H1 (cell line): ENCODE measurements at regions not wholly inside any gene's neighbourhood (a gene's known extent, or its start where the extent isn't known, plus 50 kb on each side); places are given as distances from the start of the nearest gene placed in this dataset.

Experiments used
- CTCF ChIA-PET: fragments of 300-600 bp; sonication (Branson Sonifier 250); formaldehyde crosslinking; loops from one replicate; lab custom pipeline; 2021; ENCODE audit not compliant: partially characterized antibody; lab: Charles Lee
- POLR2A ChIA-PET: fragments of 300-600 bp; sonication (Branson Sonifier 250); formaldehyde crosslinking; loops from one replicate; lab custom pipeline; 2021; ENCODE audit warnings: inconsistent platforms; ENCODE audit not compliant: partially characterized antibody; lab: Charles Lee
- DNase-seq, 2 experiments: peaks; one replicate each; pipeline versions ENCODE4 v3.0.0 to v3.0.0-alpha.2; 2010 to 2022; ENCODE audit warnings: low spot score in 2 of 2, low read depth in 1 of 2, mixed read lengths in 1 of 2
- FAIRE-seq: peaks from 2 replicates; lab custom pipeline; 2011; peaks lifted over from hg19 to GRCh38; lab: Jason Lieb, UNC
- H2AFZ ChIP-seq: 2 replicates; pipeline ENCODE4 v1.8.1; 2012; ENCODE audit warnings: low read length, inconsistent platforms
- H2AK5ac ChIP-seq: 2 replicates; pipeline ENCODE4 v1.6.1; 2013; ENCODE audit warnings: low read depth, low read length
- H2BK120ac ChIP-seq: replicated peaks from 2 replicates; pipeline ENCODE3; 2013; ENCODE audit warnings: low read depth, low read length, inconsistent platforms
- H2BK12ac ChIP-seq: 2 replicates; pipeline ENCODE4 v1.6.1; 2013; ENCODE audit warnings: low read depth, low read length
- H2BK15ac ChIP-seq: 2 replicates; pipeline ENCODE4 v1.6.1; 2013; ENCODE audit warnings: low read length
- H2BK20ac ChIP-seq: 2 replicates; pipeline ENCODE4 v1.6.1; 2013; ENCODE audit warnings: low read length
- H2BK5ac ChIP-seq: 2 replicates; pipeline ENCODE4 v1.6.1; 2013; ENCODE audit warnings: low read depth, low read length
- H3K14ac ChIP-seq: 2 replicates; pipeline ENCODE4 v1.6.1; 2013; ENCODE audit warnings: inconsistent platforms; ENCODE audit not compliant: insufficient read length
- H3K18ac ChIP-seq: 2 replicates; pipeline ENCODE4 v1.6.1; 2013; ENCODE audit warnings: low read length; ENCODE audit errors: extremely low read depth
- H3K23ac ChIP-seq: 2 replicates; pipeline ENCODE4 v1.6.1; 2013; ENCODE audit warnings: inconsistent platforms; ENCODE audit not compliant: insufficient read length
- H3K23me2 ChIP-seq: 2 replicates; pipeline ENCODE4 v1.6.1; 2013; ENCODE audit warnings: low read depth, low read length
- H3K27ac ChIP-seq: 2 replicates; pipeline ENCODE4 v1.6.1; 2011; ENCODE audit warnings: low read depth, low read length, inconsistent platforms
- H3K27me3 ChIP-seq, 4 experiments: replicated peaks in 1 of 4; 1 replicate in 1 of 4; 2 replicates in 3 of 4; pipeline versions ENCODE4 v1.6.1 to v1.8.1; 2011 to 2013; ENCODE audit warnings: low read length in 3 of 4, mild to moderate bottlenecking in 3 of 4, inconsistent platforms in 2 of 4, mixed read lengths in 2 of 4, moderate library complexity in 1 of 4; ENCODE audit not compliant: control insufficient read depth in 3 of 4, insufficient read depth in 3 of 4; ENCODE audit errors: extremely low read depth in 1 of 4
- H3K36me3 ChIP-seq, 4 experiments: 2 replicates each; pipeline versions ENCODE4 v1.6.1 to v1.8.1; 2011 to 2013; ENCODE audit warnings: mild to moderate bottlenecking in 4 of 4, low read length in 3 of 4, moderate library complexity in 2 of 4, control low read depth in 1 of 4, inconsistent platforms in 1 of 4; ENCODE audit not compliant: insufficient read depth in 4 of 4, control insufficient read depth in 2 of 4
- H3K4ac ChIP-seq: replicated peaks from 2 replicates; pipeline ENCODE3; 2013; ENCODE audit warnings: low read length, low read depth, mixed read lengths, inconsistent platforms; ENCODE audit not compliant: insufficient read length
- H3K4me1 ChIP-seq, 4 experiments: replicated peaks in 1 of 4; 1 replicate in 1 of 4; 2 replicates in 3 of 4; pipeline versions ENCODE4 v1.6.1 to v1.8.1; 2011 to 2013; ENCODE audit warnings: low read length in 3 of 4, inconsistent platforms in 2 of 4, mixed read lengths in 1 of 4; ENCODE audit not compliant: insufficient read depth in 4 of 4, control insufficient read depth in 3 of 4
- H3K4me2 ChIP-seq, 2 experiments: 2 replicates each; pipeline versions ENCODE4 v1.6.1 to v1.8.1; 2011 to 2013; ENCODE audit warnings: low read depth in 2 of 2, low read length in 2 of 2, control low read depth in 1 of 2, inconsistent platforms in 1 of 2, mild to moderate bottlenecking in 1 of 2; ENCODE audit not compliant: insufficient read depth in 1 of 2
- H3K4me3 ChIP-seq, 4 experiments: fragments of 200-600, 300-600 bp in 1 of 4; sonication (generic), shearing (Covaris generic), sonication (Bioruptor Twin) in 1 of 4; 2 replicates each; pipeline versions ENCODE4 v1.5.1 to v1.8.1; 2011 to 2016; ENCODE audit warnings: low read length in 4 of 4, low read depth in 3 of 4, control low read depth in 2 of 4, inconsistent platforms in 2 of 4, mild to moderate bottlenecking in 2 of 4, mixed read lengths in 1 of 4, moderate library complexity in 1 of 4; ENCODE audit not compliant: insufficient read depth in 2 of 4; ENCODE audit errors: extremely low read depth in 1 of 4
- H3K56ac ChIP-seq: replicated peaks from 2 replicates; pipeline ENCODE3; 2013; ENCODE audit warnings: low read depth, mild to moderate bottlenecking, mixed read lengths, low read length, inconsistent platforms; ENCODE audit not compliant: insufficient read length
- H3K79me1 ChIP-seq: 2 replicates; pipeline ENCODE4 v1.6.1; 2013; ENCODE audit warnings: low read depth, low read length, control low read depth
- H3K79me2 ChIP-seq, 2 experiments: 2 replicates each; pipeline versions ENCODE4 v1.6.1 to v1.8.1; 2012 to 2013; ENCODE audit warnings: low read length in 2 of 2, mild to moderate bottlenecking in 2 of 2, inconsistent platforms in 1 of 2; ENCODE audit not compliant: insufficient read depth in 2 of 2, control insufficient read depth in 1 of 2
- H3K9ac ChIP-seq, 4 experiments: replicated peaks in 1 of 4; 1 replicate in 1 of 4; 2 replicates in 3 of 4; pipeline versions ENCODE4 v1.6.1 to v1.8.1; 2011 to 2013; ENCODE audit warnings: low read depth in 3 of 4, low read length in 3 of 4, control low read depth in 2 of 4, mild to moderate bottlenecking in 2 of 4, moderate library complexity in 2 of 4, inconsistent platforms in 1 of 4; ENCODE audit errors: extremely low read depth in 1 of 4
- H3K9me3 ChIP-seq, 2 experiments: 2 replicates each; pipeline versions ENCODE4 v1.6.1 to v1.8.1; 2012 to 2013; ENCODE audit warnings: mild to moderate bottlenecking in 2 of 2, moderate library complexity in 2 of 2, control low read depth in 1 of 2, inconsistent platforms in 1 of 2, low read depth in 1 of 2, low read length in 1 of 2, mixed read lengths in 1 of 2; ENCODE audit not compliant: insufficient read depth in 2 of 2
- H4K20me1 ChIP-seq, 2 experiments: replicated peaks in 1 of 2; 2 replicates each; pipeline versions ENCODE3 to v1.8.1; 2011 to 2013; ENCODE audit warnings: inconsistent platforms in 2 of 2, low read length in 2 of 2, mild to moderate bottlenecking in 1 of 2; ENCODE audit not compliant: insufficient read depth in 2 of 2, control insufficient read depth in 1 of 2
- H4K5ac ChIP-seq: 2 replicates; pipeline ENCODE4 v1.6.1; 2013; ENCODE audit warnings: low read length, low read depth, mixed read lengths, inconsistent platforms; ENCODE audit not compliant: insufficient read length
- H4K8ac ChIP-seq: 2 replicates; pipeline ENCODE4 v1.8.0; 2013; ENCODE audit warnings: mild to moderate bottlenecking, moderate library complexity, low read length, inconsistent platforms; ENCODE audit not compliant: insufficient read depth; ENCODE audit errors: extremely low read depth
- H4K91ac ChIP-seq: replicated peaks from 2 replicates; pipeline ENCODE3; 2013; ENCODE audit warnings: low read length, mixed read lengths, inconsistent platforms; ENCODE audit not compliant: insufficient read length
- ATF2 ChIP-seq: IDR thresholded peaks from 2 replicates; pipeline ENCODE4 v1.6.1; 2012; ENCODE audit warnings: low read length, inconsistent platforms
- GABPA ChIP-seq: IDR thresholded peaks from 2 replicates; pipeline ENCODE4 v1.6.1; 2011; ENCODE audit warnings: mild to moderate bottlenecking, low read length, moderate library complexity, borderline replicate concordance; ENCODE audit not compliant: insufficient read depth
- KDM5A ChIP-seq: fragments of 200-600 bp; IDR thresholded peaks from 2 replicates; pipeline ENCODE4 v1.7.1; 2012; ENCODE audit warnings: mild to moderate bottlenecking, low read length, inconsistent platforms, mixed read lengths
- NRF1 ChIP-seq: IDR thresholded peaks from 2 replicates; pipeline ENCODE4 v1.6.1; 2011; ENCODE audit warnings: mild to moderate bottlenecking, low read depth, low read length, improper control_type of control experiment
- RFX5 ChIP-seq: IDR thresholded peaks from 2 replicates; pipeline ENCODE4 v1.6.1; 2011; ENCODE audit warnings: low read depth, low read length, improper control_type of control experiment, borderline replicate concordance
- RNF2 ChIP-seq: fragments of 200-900, 300-1000 bp; sonication (generic); IDR thresholded peaks from 2 replicates; pipeline ENCODE4 v1.7.1; 2016; ENCODE audit warnings: borderline replicate concordance, low read depth, mild to moderate bottlenecking, antibody characterized with exemption, low read length; ENCODE audit not compliant: poor library complexity, severe bottlenecking; ENCODE audit errors: missing control alignments
- SAP30 ChIP-seq: fragments of 300-600 bp; sonication (generic); IDR thresholded peaks from 2 replicates; pipeline ENCODE4 v1.7.1; 2012; ENCODE audit warnings: low read length, moderate library complexity, mild to moderate bottlenecking, inconsistent platforms; ENCODE audit not compliant: insufficient read depth, insufficient replicate concordance
- WGBS, 2 experiments: shearing (Covaris generic) in 1 of 2; methylation state at CpG; one replicate each; pipeline versions ENCODE4 v1.1.6 to v1.1.7; 2013 to 2015; ENCODE audit warnings: low lambda C conversion rate in 2 of 2, mixed read lengths in 2 of 2, inconsistent platforms in 1 of 2, low coverage in 1 of 2, missing lambda C conversion rate in 1 of 2; ENCODE audit not compliant: insufficient replicate concordance in 2 of 2, insufficient coverage in 1 of 2, insufficient read length in 1 of 2; ENCODE audit errors: extremely low coverage in 1 of 2, missing lambda C conversion rate in 1 of 2; 5-methylcytosine and 5-hydroxymethylcytosine counted together

- H3K4me1 ChIP-seq = no peaks in the 10 kb centered on the region
- no peak for FAIRE-seq
- no peak overlapping the region for H3K4me2 ChIP-seq
- no peak overlapping the region for H4K8ac ChIP-seq
- H2AFZ ChIP-seq = no peak overlapping the region
- POLR2A ChIA-PET = no interaction called here
- H3K23me2 ChIP-seq = no peaks in the 10 kb centered on the region
- no peak overlapping the region for H2BK120ac ChIP-seq
- no peak overlapping the region for H2BK15ac ChIP-seq
- no peaks in the 10 kb centered on the region for H3K79me2 ChIP-seq
- no peak overlapping the region for H2AK5ac ChIP-seq
- no peak overlapping the region for H2BK12ac ChIP-seq
- H4K5ac ChIP-seq = no peak overlapping the region
- no peak overlapping the region for H3K4ac ChIP-seq
- no peak for DNase-seq
- no peak overlapping the region for H2BK20ac ChIP-seq
- H3K56ac ChIP-seq = no peak overlapping the region
- H3K27me3 ChIP-seq = no peaks in the 10 kb centered on the region
- H3K14ac ChIP-seq = no peak overlapping the region
- H3K18ac ChIP-seq = no peak overlapping the region
- H3K27ac ChIP-seq = no peak overlapping the region
- no peaks in the 10 kb centered on the region for H3K36me3 ChIP-seq
- 92% methylated on average over 2 of the region's 2 CpGs; no CpG with 5 or more reads in 1 of the 2 experiments for WGBS, 2 experiments
- H3K23ac ChIP-seq = no peak overlapping the region
- no peak overlapping the region for H4K91ac ChIP-seq
- no peaks in the 10 kb centered on the region for H3K9me3 ChIP-seq
- no peaks in the 10 kb centered on the region for H3K79me1 ChIP-seq
- CTCF ChIA-PET = interaction anchor here (0.9 kb wide), 1 partner anchor 131 kb away, joined by 3 read pairs; no protein-coding TSS in a partner anchor
- no peak overlapping the region for H3K9ac ChIP-seq
- no peaks in the 10 kb centered on the region for H4K20me1 ChIP-seq
- H3K4me3 ChIP-seq = no peak overlapping the region
- no peak overlapping the region for H2BK5ac ChIP-seq
- TF ChIP-seq GABPA = no peak
- no peak for TF ChIP-seq RFX5
- no peak for TF ChIP-seq KDM5A
- no peak for TF ChIP-seq NRF1
- TF ChIP-seq SAP30 = no peak
- no peak for TF ChIP-seq ATF2
- TF ChIP-seq RNF2 = no peak
Observed at GRCh38 chr12:27864521-27864920, 84.5 kb upstream of the MANSC4 start.
